SH-SY5Y (cell line): ENCODE measurements at regions not wholly inside any gene's neighbourhood (a gene's known extent, or its start where the extent isn't known, plus 50 kb on each side); places are given as distances from the start of the nearest gene placed in this dataset.
A peak's percentile ranks its signal among the peaks of the same experiment; 100 is the strongest.

Experiments used
- GATA2 ChIP-seq: IDR thresholded peaks from 2 replicates; pipeline ENCODE4 v1.6.1; 2011; ENCODE audit warnings: mild to moderate bottlenecking, low read depth, low read length
- GATA3 ChIP-seq: IDR thresholded peaks from 2 replicates; pipeline ENCODE4 v1.6.1; 2011; ENCODE audit warnings: low read depth, mild to moderate bottlenecking, low read length, moderate library complexity

- no peak for TF ChIP-seq GATA2
- TF ChIP-seq GATA3: 0 out of 2 replicates have a peak, but pooled peaks have one; percentile 16
These were observed 329.1 kb upstream of the NFIA start for GRCh38 chr1:60753036-60753900.
